OCI-LY7 (cell line): ENCODE measurements at regions not wholly inside any gene's neighbourhood (a gene's known extent, or its start where the extent isn't known, plus 50 kb on each side); places are given as distances from the start of the nearest gene placed in this dataset.

Experiments used
- EZH2phosphoT487 ChIP-seq: fragments of 200-600 bp; sonication (generic); IDR thresholded peaks from 2 replicates; pipeline ENCODE4 v1.6.1; 2018; ENCODE audit warnings: low read depth, borderline replicate concordance, mild to moderate bottlenecking, mixed run types, antibody characterized with exemption, low read length, moderate library complexity, mixed read lengths
- TF ChIP-seq, protein P1 (sequence below): fragments of 200-600 bp; sonication (generic); conservative IDR thresholded peaks from 2 replicates; pipeline ENCODE4 v1.5.1; 2014; ENCODE audit warnings: mild to moderate bottlenecking, antibody characterized with exemption, low read length, moderate library complexity, mixed read lengths

GRCh38 chr2:67267241-67267640 is 129.9 kb upstream of the ETAA1 start:
- TF ChIP-seq, protein P1, sequence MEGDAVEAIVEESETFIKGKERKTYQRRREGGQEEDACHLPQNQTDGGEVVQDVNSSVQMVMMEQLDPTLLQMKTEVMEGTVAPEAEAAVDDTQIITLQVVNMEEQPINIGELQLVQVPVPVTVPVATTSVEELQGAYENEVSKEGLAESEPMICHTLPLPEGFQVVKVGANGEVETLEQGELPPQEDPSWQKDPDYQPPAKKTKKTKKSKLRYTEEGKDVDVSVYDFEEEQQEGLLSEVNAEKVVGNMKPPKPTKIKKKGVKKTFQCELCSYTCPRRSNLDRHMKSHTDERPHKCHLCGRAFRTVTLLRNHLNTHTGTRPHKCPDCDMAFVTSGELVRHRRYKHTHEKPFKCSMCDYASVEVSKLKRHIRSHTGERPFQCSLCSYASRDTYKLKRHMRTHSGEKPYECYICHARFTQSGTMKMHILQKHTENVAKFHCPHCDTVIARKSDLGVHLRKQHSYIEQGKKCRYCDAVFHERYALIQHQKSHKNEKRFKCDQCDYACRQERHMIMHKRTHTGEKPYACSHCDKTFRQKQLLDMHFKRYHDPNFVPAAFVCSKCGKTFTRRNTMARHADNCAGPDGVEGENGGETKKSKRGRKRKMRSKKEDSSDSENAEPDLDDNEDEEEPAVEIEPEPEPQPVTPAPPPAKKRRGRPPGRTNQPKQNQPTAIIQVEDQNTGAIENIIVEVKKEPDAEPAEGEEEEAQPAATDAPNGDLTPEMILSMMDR, result no peak
- no peak for TF ChIP-seq EZH2phosphoT487
